Gastrocnemius medialis (tissue), 4 donors: ENCODE measurements at regions not wholly inside any gene's neighbourhood (a gene's known extent, or its start where the extent isn't known, plus 50 kb on each side); places are given as distances from the start of the nearest gene placed in this dataset.

ENCODE experiments used
- CTCF ChIP-seq, 5 experiments: fragments of 450-650 bp in 3 of 5; fragments of 200-600 bp in 2 of 5; sonication (generic) in 2 of 5; IDR thresholded peaks in 4 of 5; conservative IDR thresholded peaks in 1 of 5; 1 replicate in 4 of 5; 2 replicates in 1 of 5; pipeline ENCODE4 v1.5.1; 2016 to 2019; ENCODE audit warnings: antibody characterized with exemption in 5 of 5, mild to moderate bottlenecking in 3 of 5, moderate library complexity in 3 of 5
- POLR2A ChIP-seq, 2 donors: fragments of 450-650 bp; IDR thresholded peaks; one replicate each; pipeline ENCODE4 v1.6.1; 2017; ENCODE audit warnings: antibody characterized with exemption in 2 of 2, mild to moderate bottlenecking in 2 of 2, moderate library complexity in 2 of 2

DNA sequence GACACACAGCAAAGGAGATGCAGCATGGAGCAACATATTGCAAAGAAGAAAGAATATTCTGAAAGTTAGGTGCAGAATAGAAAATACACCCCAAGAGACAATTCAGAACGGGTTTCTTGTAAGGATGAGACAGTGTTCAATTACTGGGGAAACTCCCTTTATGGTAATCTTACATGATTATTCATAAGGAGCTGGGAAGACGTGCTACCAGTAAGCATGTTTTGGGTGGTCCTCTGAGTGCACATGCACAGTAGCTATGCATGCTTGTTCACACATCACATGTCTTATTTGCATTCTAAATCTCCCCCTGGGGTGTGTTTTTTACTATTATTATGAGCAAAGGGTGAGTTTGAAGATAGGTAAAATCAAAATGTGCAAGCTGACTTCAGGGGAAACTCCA, 1448.8 kb downstream of the TECRL start:
- TF ChIP-seq CTCF (IDR thresholded peaks at IDR 0.05 in 4 of 5, conservative IDR thresholded peaks at IDR 0.05 in 1 of 5): no peak
- TF ChIP-seq POLR2A (IDR thresholded peaks at IDR 0.05): no peak
